GM21423 (cell line): ENCODE measurements at regions not wholly inside any gene's neighbourhood (a gene's known extent, or its start where the extent isn't known, plus 50 kb on each side); places are given as distances from the start of the nearest gene placed in this dataset.

ENCODE experiments used
- ATAC-seq: cut with Tn5 transposase; IDR thresholded peaks from one replicate; pipeline ENCODE4 v1.9.1; 2021; ENCODE audit warnings: mild to moderate bottlenecking, moderate library complexity; ENCODE audit not compliant: unreplicated experiment

DNA sequence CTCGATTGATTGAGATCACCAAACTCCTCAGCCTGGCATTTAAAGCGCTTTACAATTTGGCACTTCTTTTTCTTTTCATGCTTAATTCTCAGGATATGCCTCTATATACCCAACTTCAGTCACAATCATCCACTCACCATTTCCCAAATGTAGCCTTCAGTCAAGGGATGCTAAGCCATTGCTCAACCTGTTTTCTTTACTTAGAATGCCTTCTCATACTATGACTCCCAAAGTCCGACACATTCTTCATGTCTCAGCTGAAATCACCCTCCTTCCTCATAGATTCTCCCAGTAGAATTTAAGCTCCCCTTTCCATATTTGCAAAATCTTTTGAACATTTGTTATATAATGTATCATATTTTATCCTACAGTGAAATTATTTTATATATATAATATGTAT, 467.0 kb downstream of the LRIG3 start:
- ATAC-seq, result no peak

DNA sequence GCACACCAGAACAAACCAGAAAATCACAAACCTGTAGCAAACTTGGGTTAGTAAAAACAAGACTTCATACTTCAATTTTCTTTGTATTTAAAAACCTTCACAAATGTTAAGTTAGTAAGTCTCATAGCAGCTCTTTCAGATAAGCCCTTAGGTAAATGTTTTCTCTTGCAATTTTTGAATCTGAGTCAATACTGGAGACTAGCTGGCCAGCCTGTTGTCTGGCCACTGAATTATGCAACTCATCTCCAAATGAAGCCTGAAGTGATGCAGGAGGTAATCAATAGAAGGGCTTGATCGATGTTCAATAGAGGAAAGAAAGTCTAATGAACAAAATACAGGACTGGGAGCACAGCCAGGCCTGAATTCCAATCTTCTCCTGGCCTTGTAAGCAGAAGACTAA, 465.2 kb downstream of the LRIG3 start:
- ATAC-seq, result no peak

DNA sequence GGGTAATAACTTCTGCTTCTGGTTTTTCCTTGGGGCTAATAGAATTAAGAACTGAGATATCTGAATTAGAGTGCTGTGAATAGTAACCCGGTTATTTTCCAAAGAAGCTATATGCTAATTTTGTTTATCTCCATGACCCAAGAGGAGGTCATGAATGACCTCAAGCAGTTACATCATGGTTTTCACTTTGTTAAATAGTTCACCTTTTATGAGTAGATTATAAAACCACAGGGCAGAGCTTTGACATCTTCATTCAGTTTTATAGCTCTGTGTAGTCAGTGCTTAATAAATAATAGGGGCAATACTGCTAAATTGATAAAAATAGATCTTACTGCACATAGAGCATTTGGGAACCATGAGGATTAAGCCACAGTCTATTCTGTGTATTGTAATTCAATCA, 462.2 kb downstream of the LRIG3 start:
- no peak for ATAC-seq

- no peak for ATAC-seq
Measured at GRCh38 chr12:58459191-58459590, 461.1 kb downstream of the LRIG3 start.

DNA sequence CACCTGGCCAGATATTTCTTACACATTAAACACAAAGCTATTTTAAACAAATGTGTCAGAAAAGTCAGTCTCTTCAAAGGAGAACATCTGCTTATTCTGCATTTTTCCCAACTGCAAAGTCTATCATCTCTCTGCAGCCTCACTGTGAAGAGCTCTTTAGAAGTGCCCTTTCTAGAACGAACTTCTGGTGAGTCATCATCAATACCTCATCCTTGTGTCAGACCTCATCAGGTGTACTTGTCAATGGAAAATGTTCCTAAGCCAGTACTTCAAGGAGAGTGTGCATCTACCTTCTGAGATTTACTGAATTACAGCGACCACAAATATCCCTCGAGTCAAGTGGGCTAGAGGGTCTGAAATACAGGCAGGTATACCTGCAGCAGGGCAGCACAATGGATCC, 457.3 kb downstream of the LRIG3 start:
- no peak for ATAC-seq

DNA sequence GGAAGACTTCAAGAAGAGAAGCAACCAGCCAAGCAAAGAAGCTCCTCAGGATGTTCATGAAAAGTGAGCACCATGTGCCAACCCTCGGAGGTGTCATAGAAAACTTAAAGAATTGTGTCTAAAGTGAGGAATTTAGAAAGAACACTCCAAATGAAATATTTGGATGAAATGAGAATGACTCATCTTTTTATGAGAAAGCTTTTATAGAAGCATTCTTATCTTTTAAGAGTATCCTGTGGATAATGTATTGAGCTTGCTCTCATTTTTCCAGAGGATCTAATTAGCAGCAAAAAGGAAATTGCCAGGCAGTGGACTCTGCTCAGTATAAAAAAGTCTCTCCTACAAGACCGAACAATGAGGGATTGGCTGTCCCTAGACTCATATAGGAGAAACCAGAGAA, 454.9 kb downstream of the LRIG3 start:
- no peak for ATAC-seq

GRCh38 chr12:58470266-58471010, 449.9 kb downstream of the LRIG3 start:
- ATAC-seq, result no peak

DNA sequence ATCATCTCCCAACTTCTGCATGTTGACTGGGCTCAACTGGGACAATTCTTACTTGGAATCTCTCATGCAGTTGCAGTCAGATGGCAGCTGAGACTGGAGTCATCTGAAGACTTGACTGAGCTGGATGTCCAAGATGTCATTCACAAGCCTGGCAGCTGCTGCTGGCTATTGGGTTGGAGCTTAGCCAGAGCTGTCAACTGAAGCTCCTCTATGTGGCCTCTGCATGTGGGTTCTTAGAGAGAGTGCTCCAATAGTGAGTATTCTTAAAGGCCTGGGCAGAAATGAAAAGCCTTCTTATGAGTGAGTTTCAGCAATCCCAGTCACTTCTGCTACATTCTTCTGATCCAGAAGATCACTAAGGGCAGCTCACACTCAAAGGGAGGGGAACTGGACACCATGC, 440.9 kb downstream of the LRIG3 start:
- no peak for ATAC-seq

DNA sequence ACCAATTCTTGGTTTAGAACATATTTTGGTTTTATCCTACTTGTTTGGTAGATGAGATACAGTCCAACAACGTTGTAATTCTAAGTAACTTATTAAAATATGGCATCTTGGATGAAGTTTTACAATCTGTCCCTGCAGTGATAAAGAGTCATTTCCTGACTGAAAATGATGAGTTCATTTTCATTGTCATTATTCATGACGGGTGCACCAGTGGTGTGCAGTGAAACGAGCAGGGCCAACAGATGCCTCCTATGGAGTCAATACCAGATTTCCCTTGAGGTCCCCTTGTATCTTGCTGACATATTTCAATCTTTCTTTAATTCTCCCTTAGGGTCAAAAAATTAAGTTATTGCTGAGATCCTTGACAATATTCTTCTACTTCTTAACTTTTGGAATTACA, 438.5 kb downstream of the LRIG3 start:
- no peak for ATAC-seq

GRCh38 chr12:58487255-58487654, 433.0 kb downstream of the LRIG3 start:
- no peak for ATAC-seq

GRCh38 chr12:58487678-58488161, 432.6 kb downstream of the LRIG3 start:
- ATAC-seq, result no peak

GRCh38 chr12:58489394-58489793, 430.9 kb downstream of the LRIG3 start:
- no peak for ATAC-seq

GRCh38 chr12:58491306-58491705, 429.0 kb downstream of the LRIG3 start:
- no peak for ATAC-seq

DNA sequence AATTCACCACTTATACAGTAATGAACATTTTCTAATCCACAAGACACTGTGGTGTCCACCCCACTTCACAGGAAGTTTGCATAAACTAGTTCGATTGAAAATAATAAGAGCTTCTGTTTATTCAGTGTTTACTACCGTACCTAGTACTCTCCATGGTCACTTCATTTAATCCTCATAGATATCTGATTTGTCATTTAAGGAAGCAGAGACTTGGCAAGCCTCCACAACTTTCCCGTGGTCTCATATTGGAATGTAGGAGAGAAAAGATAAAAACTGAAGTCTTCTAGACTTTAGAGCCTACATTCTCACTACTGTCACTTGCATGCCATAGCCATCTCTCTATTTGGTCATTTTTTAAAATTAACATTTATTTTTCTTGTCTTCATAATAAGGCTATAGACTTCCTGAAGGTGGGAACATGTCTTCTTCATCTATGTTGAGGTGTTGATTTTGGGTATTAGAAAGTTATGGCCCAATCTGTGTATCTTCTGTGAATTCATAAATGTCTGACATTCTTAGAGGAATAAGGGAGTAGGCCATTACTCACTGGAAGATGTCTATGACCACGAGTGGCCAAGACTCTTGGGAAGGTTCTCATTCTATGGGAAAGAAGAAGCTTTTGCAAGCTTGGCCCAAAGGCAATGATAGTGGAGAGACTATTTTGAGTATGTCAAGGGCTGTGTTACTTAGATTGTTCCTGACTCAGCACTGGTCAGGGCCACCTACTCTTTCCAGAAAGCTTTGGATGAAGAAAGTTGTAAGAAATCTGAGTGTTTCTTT, 423.7 kb downstream of the LRIG3 start:
- ATAC-seq, result no peak

GRCh38 chr12:58500399-58500798, 419.9 kb downstream of the LRIG3 start:
- ATAC-seq, result no peak

DNA sequence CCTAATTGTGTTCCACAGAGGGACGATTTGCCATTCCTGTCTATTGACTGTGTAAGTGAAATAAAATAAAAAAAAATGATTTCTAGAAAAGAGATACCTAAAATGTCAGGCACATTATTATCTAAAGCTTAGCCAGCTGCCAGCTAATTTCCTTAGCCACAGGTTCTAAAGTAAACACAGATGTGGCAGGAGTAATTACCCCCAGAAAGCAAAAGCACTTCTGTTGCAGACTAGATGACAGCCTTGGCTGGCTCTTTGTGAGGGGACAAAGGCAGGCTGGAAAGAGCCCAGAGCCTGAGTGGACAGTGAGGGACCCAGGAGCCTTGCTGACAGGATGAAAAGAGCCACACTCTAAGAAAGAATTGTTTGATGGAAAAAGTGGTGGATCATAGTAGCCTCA, 418.1 kb downstream of the LRIG3 start:
- no peak for ATAC-seq

GRCh38 chr12:58502841-58503240, 417.5 kb downstream of the LRIG3 start:
- ATAC-seq, result no peak

GRCh38 chr12:58503731-58504130, 416.6 kb downstream of the LRIG3 start:
- ATAC-seq, result no peak

- ATAC-seq, result no peak
Measured at GRCh38 chr12:58504143-58504938, 416.0 kb downstream of the LRIG3 start.

GRCh38 chr12:58509116-58509885, 411.0 kb downstream of the LRIG3 start:
- no peak for ATAC-seq
